H9 (cell line): ENCODE measurements at regions not wholly inside any gene's neighbourhood (a gene's known extent, or its start where the extent isn't known, plus 50 kb on each side); places are given as distances from the start of the nearest gene placed in this dataset.

Source experiments
- DNase-seq: peaks from one replicate; pipeline ENCODE4 v3.0.0-alpha.2; 2017
- H2AFZ ChIP-seq: one replicate; pipeline ENCODE4 v1.6.1; 2013; ENCODE audit warnings: mild to moderate bottlenecking, low read length, control low read depth, moderate library complexity
- H2AK5ac ChIP-seq: 2 replicates; pipeline ENCODE4 v1.6.1; 2013; ENCODE audit warnings: low read length, control low read depth, mixed read lengths; ENCODE audit not compliant: insufficient read length
- H2BK120ac ChIP-seq: one replicate; pipeline ENCODE4 v1.6.1; 2013; ENCODE audit warnings: low read depth, mild to moderate bottlenecking, low read length, control low read depth, inconsistent platforms; ENCODE audit not compliant: poor library complexity, severe bottlenecking
- H2BK12ac ChIP-seq: 2 replicates; pipeline ENCODE4 v1.6.1; 2013; ENCODE audit warnings: low read length, control low read depth, mixed read lengths, low read depth; ENCODE audit not compliant: insufficient read length
- H2BK15ac ChIP-seq: 2 replicates; pipeline ENCODE4 v1.6.1; 2013; ENCODE audit warnings: low read depth, low read length, control low read depth
- H2BK20ac ChIP-seq: one replicate; pipeline ENCODE4 v1.6.1; 2013; ENCODE audit warnings: low read depth, mild to moderate bottlenecking, low read length, control low read depth, inconsistent platforms; ENCODE audit not compliant: poor library complexity, severe bottlenecking
- H2BK5ac ChIP-seq: 2 replicates; pipeline ENCODE4 v1.6.1; 2013; ENCODE audit warnings: low read length, control low read depth, mixed read lengths; ENCODE audit not compliant: insufficient read length
- H3K14ac ChIP-seq: 2 replicates; pipeline ENCODE4 v1.6.1; 2013; ENCODE audit warnings: low read length, control low read depth; ENCODE audit not compliant: insufficient read depth
- H3K18ac ChIP-seq: 2 replicates; pipeline ENCODE4 v1.6.1; 2013; ENCODE audit warnings: low read depth, mild to moderate bottlenecking, mixed read lengths, low read length, control low read depth; ENCODE audit not compliant: insufficient read length
- H3K23ac ChIP-seq: 2 replicates; pipeline ENCODE4 v1.6.1; 2013; ENCODE audit warnings: low read length, control low read depth, mixed read lengths, low read depth; ENCODE audit not compliant: insufficient read length
- H3K23me2 ChIP-seq: 2 replicates; pipeline ENCODE4 v1.6.1; 2013; ENCODE audit warnings: low read depth, mild to moderate bottlenecking, mixed read lengths, low read length, control low read depth; ENCODE audit not compliant: insufficient read length, poor library complexity, severe bottlenecking
- H3K27ac ChIP-seq: 2 replicates; pipeline ENCODE4 v1.5.1; 2013; ENCODE audit warnings: low read length, control low read depth, mixed read lengths, low read depth; ENCODE audit not compliant: insufficient read length
- H3K27me3 ChIP-seq: 2 replicates; pipeline ENCODE4 v1.6.1; 2013; ENCODE audit warnings: low read length, control low read depth, inconsistent platforms; ENCODE audit not compliant: insufficient read depth
- H3K4ac ChIP-seq: 2 replicates; pipeline ENCODE4 v1.6.1; 2013; ENCODE audit warnings: low read depth, mild to moderate bottlenecking, control low read depth, inconsistent platforms, low read length, moderate library complexity
- H3K4me1 ChIP-seq: 2 replicates; pipeline ENCODE4 v1.6.1; 2013; ENCODE audit warnings: low read length, control low read depth, inconsistent platforms; ENCODE audit not compliant: insufficient read depth
- H3K4me2 ChIP-seq: 2 replicates; pipeline ENCODE4 v1.6.1; 2013; ENCODE audit warnings: low read length, control low read depth, mixed read lengths; ENCODE audit not compliant: insufficient read length, insufficient read depth
- H3K56ac ChIP-seq: 2 replicates; pipeline ENCODE4 v1.6.1; 2013; ENCODE audit warnings: low read depth, mild to moderate bottlenecking, mixed read lengths, low read length, control low read depth; ENCODE audit not compliant: insufficient read length
- H3K79me1 ChIP-seq: 2 replicates; pipeline ENCODE4 v1.6.1; 2013; ENCODE audit warnings: low read depth, mild to moderate bottlenecking, moderate library complexity, low read length, control low read depth, inconsistent platforms; ENCODE audit not compliant: insufficient read depth, poor library complexity, severe bottlenecking
- H3K79me2 ChIP-seq: 2 replicates; pipeline ENCODE4 v1.6.1; 2013; ENCODE audit warnings: low read length, control low read depth, inconsistent platforms; ENCODE audit not compliant: insufficient read depth
- H3K9ac ChIP-seq: 2 replicates; pipeline ENCODE4 v1.6.1; 2013; ENCODE audit warnings: low read length, control low read depth, mixed read lengths; ENCODE audit not compliant: insufficient read length; ENCODE audit errors: extremely low read depth
- H3K9me3 ChIP-seq: one replicate; pipeline ENCODE4 v1.6.1; 2013; ENCODE audit warnings: low read depth, low read length, inconsistent platforms; ENCODE audit not compliant: control insufficient read depth
- H3T11ph ChIP-seq: one replicate; pipeline ENCODE4 v1.6.1; 2013; ENCODE audit warnings: mild to moderate bottlenecking, low read length, control low read depth, inconsistent platforms
- H4K20me1 ChIP-seq: one replicate; pipeline ENCODE4 v1.6.1; 2013; ENCODE audit not compliant: control insufficient read depth, insufficient read length, insufficient read depth
- H4K5ac ChIP-seq: 2 replicates; pipeline ENCODE4 v1.6.1; 2013; ENCODE audit warnings: low read depth, mild to moderate bottlenecking, mixed read lengths, low read length, control low read depth; ENCODE audit not compliant: insufficient read length
- H4K8ac ChIP-seq: replicated peaks from 2 replicates; pipeline ENCODE4 v1.6.1; 2013; ENCODE audit warnings: low read length, control low read depth, mixed read lengths, low read depth; ENCODE audit not compliant: insufficient read length
- H4K91ac ChIP-seq: 2 replicates; pipeline ENCODE4 v1.6.1; 2013; ENCODE audit warnings: low read depth, mild to moderate bottlenecking, moderate library complexity, mixed read lengths, low read length, control low read depth; ENCODE audit not compliant: insufficient read length
- H3K27ac Mint-ChIP-seq, 3 experiments: 2 replicates in 2 of 3; 3 replicates in 1 of 3; pipeline ENCODE4 v1.8.0; 2020 to 2021; ENCODE audit warnings: mixed read lengths in 3 of 3, mild to moderate bottlenecking in 1 of 3, moderate library complexity in 1 of 3
- H3K27me3 Mint-ChIP-seq: 2 replicates; pipeline ENCODE4 v1.8.0; 2021; ENCODE audit warnings: low read depth, mild to moderate bottlenecking, moderate library complexity, mixed read lengths
- H3K36me3 Mint-ChIP-seq, 3 experiments: 2 replicates in 2 of 3; 3 replicates in 1 of 3; pipeline ENCODE4 v1.8.0; 2020 to 2021; ENCODE audit warnings: low read depth in 3 of 3, mixed read lengths in 3 of 3; ENCODE audit not compliant: insufficient read depth in 1 of 3
- H3K4me1 Mint-ChIP-seq, 2 experiments: 2 replicates each; pipeline ENCODE4 v1.8.0; 2020; ENCODE audit warnings: mixed read lengths in 2 of 2
- H3K4me3 Mint-ChIP-seq, 2 experiments: 2 replicates in 1 of 2; 3 replicates in 1 of 2; pipeline ENCODE4 v1.8.0; 2020 to 2021; ENCODE audit warnings: mild to moderate bottlenecking in 2 of 2, mixed read lengths in 2 of 2, moderate library complexity in 1 of 2
- H3K9me3 Mint-ChIP-seq, 2 experiments: 2 replicates in 1 of 2; 3 replicates in 1 of 2; pipeline ENCODE4 v1.8.0; 2020; ENCODE audit warnings: mild to moderate bottlenecking in 2 of 2, mixed read lengths in 2 of 2, moderate library complexity in 1 of 2
- WGBS: extraction: QIAGEN DNeasy Blood & Tissue Kit; methylation state at CpG from one replicate; pipeline ENCODE4 v1.1.7; 2013; ENCODE audit warnings: missing lambda C conversion rate, low lambda C conversion rate, mixed read lengths; ENCODE audit not compliant: insufficient read length; ENCODE audit errors: extremely low coverage; 5-methylcytosine and 5-hydroxymethylcytosine counted together
- TF ChIP-seq, protein P1 (sequence below): fragments of 200-600 bp; sonication (generic); conservative IDR thresholded peaks from 3 replicates; pipeline ENCODE4 v1.8.0; 2021; ENCODE audit warnings: antibody characterized with exemption, mild to moderate bottlenecking

DNA sequence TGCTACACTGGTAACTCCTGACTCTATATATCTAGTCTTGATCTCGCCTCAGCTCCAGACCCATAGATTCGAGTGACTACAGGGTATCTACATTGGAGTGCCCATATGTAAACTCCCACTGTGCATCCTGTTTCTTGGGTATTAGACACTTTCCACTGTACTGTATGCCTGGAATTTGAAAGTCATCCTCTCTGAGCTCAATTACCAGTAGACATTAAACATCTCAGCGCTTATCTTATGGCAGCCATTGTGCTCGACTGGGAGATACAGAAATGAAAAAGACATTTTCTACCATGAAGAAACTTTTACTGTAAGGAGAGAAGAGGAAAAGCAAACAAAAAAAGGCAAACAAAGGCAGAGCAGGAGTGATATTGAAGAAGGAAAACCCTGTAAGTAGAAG, 151.9 kb upstream of the JADE1 start:
- Mint-ChIP-seq H3K4me3 (no peak overlapping the region), H3K4me1 (peaks cover 19 to 32% of the 10 kb centered on the region in 2 experiments), H3K9me3 (peaks cover 10 to 12% of the 10 kb centered on the region in 2 experiments), H3K36me3 (peaks cover 6 to 11% (median 8%) of the 10 kb centered on the region in 3 experiments; a peak in 6 of 7 replicates), H3K27me3 (no peaks in the 10 kb centered on the region), H3K27ac (no peak overlapping the region)
- WGBS: no CpG with 5 or more reads among the region's 4 CpGs
- Histone ChIP-seq H2BK120ac (no peak overlapping the region), H3K79me2 (no peaks in the 10 kb centered on the region), H3K4me2 (no peak overlapping the region), H2BK15ac (no peak overlapping the region), H3T11ph (no peak overlapping the region), H3K23me2 (no peaks in the 10 kb centered on the region), H4K8ac (no peak overlapping the region), H3K14ac (no peak overlapping the region), H3K9me3 (peaks cover 13% of the 10 kb centered on the region), H3K27me3 (no peaks in the 10 kb centered on the region), H3K4ac (no peak overlapping the region), H2BK12ac (no peak overlapping the region), H3K23ac (no peak overlapping the region), H2AK5ac (no peak overlapping the region), H3K18ac (no peak overlapping the region), H3K27ac (no peak overlapping the region), H2BK5ac (no peak overlapping the region), H4K5ac (no peak overlapping the region), H2BK20ac (no peak overlapping the region), H2AFZ (no peak overlapping the region), H4K20me1 (no peaks in the 10 kb centered on the region), H4K91ac (no peak overlapping the region), H3K4me1 (peaks cover 3% of the 10 kb centered on the region; the same call in 1 of the 2 replicates), H3K9ac (no peak overlapping the region), H3K79me1 (no peaks in the 10 kb centered on the region), H3K56ac (no peak overlapping the region)
- no peak for DNase-seq
- TF ChIP-seq, protein P1, sequence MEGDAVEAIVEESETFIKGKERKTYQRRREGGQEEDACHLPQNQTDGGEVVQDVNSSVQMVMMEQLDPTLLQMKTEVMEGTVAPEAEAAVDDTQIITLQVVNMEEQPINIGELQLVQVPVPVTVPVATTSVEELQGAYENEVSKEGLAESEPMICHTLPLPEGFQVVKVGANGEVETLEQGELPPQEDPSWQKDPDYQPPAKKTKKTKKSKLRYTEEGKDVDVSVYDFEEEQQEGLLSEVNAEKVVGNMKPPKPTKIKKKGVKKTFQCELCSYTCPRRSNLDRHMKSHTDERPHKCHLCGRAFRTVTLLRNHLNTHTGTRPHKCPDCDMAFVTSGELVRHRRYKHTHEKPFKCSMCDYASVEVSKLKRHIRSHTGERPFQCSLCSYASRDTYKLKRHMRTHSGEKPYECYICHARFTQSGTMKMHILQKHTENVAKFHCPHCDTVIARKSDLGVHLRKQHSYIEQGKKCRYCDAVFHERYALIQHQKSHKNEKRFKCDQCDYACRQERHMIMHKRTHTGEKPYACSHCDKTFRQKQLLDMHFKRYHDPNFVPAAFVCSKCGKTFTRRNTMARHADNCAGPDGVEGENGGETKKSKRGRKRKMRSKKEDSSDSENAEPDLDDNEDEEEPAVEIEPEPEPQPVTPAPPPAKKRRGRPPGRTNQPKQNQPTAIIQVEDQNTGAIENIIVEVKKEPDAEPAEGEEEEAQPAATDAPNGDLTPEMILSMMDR: no peak
